ENCODE measurements at regions not wholly inside any gene's neighbourhood (a gene's known extent, or its start where the extent isn't known, plus 50 kb on each side); places are given as distances from the start of the nearest gene placed in this dataset.
A peak's percentile ranks its signal among the peaks of the same experiment; 100 is the strongest.

GRCh38 chr18:61989138-61989537 is 96.3 kb upstream of the RNF152 start:
- DNase-seq (ENCODE audit: low read depth) = no peak

- DNase-seq (ENCODE audit: low read depth) = peak; percentile 56
Measured at GRCh38 chr18:61988100-61988499, 95.3 kb upstream of the RNF152 start.

GRCh38 chr18:61985681-61986080 is 92.9 kb upstream of the RNF152 start:
- DNase-seq (ENCODE audit: low read depth) = no peak

GRCh38 chr18:61984349-61984748 is 91.5 kb upstream of the RNF152 start:
- no peak for DNase-seq (ENCODE audit: low read depth)

- no peak for DNase-seq (ENCODE audit: low read depth)
Measured at GRCh38 chr18:61982475-61982874, 89.7 kb upstream of the RNF152 start.

GRCh38 chr18:61980355-61980754 is 87.5 kb upstream of the RNF152 start:
- DNase-seq (ENCODE audit: low read depth) = no peak

GRCh38 chr18:61975526-61976326 is 82.9 kb upstream of the RNF152 start:
- DNase-seq (ENCODE audit: low read depth) = no peak

GRCh38 chr18:61973273-61974115 is 80.7 kb upstream of the RNF152 start:
- DNase-seq (ENCODE audit: low read depth) = no peak

GRCh38 chr18:61972389-61973264 is 79.8 kb upstream of the RNF152 start:
- DNase-seq (ENCODE audit: low read depth) = peak; percentile 60

- no peak for DNase-seq (ENCODE audit: low read depth)
Measured at GRCh38 chr18:61967252-61967891, 74.6 kb upstream of the RNF152 start.

GRCh38 chr18:61965311-61965710 is 72.5 kb upstream of the RNF152 start:
- no peak for DNase-seq (ENCODE audit: low read depth)

- peak; percentile 56 for DNase-seq (ENCODE audit: low read depth)
Measured at GRCh38 chr18:61964616-61965015, 71.8 kb upstream of the RNF152 start.

- DNase-seq (ENCODE audit: low read depth) = peak; percentile 37
Measured at GRCh38 chr18:61963705-61964104, 70.9 kb upstream of the RNF152 start.

- peak; percentile 78 for DNase-seq (ENCODE audit: low read depth)
Measured at GRCh38 chr18:61957801-61958516, 65.2 kb upstream of the RNF152 start.

- DNase-seq (ENCODE audit: low read depth) = no peak
Measured at GRCh38 chr18:61955644-61956043, 62.8 kb upstream of the RNF152 start.

GRCh38 chr18:61954096-61954746 is 61.4 kb upstream of the RNF152 start:
- DNase-seq (ENCODE audit: low read depth) = peak; percentile 41

GRCh38 chr18:61953641-61954040 is 60.8 kb upstream of the RNF152 start:
- no peak for DNase-seq (ENCODE audit: low read depth)

- peak; percentile 45 for DNase-seq (ENCODE audit: low read depth)
Measured at GRCh38 chr18:61953161-61953560, 60.4 kb upstream of the RNF152 start.

- peak; percentile 31 for DNase-seq (ENCODE audit: low read depth)
Measured at GRCh38 chr18:61951396-61951795, 58.6 kb upstream of the RNF152 start.

- DNase-seq (ENCODE audit: low read depth) = no peak
Measured at GRCh38 chr18:61950371-61950770, 57.6 kb upstream of the RNF152 start.
